Thymus (tissue), 11 donors: ENCODE measurements at regions not wholly inside any gene's neighbourhood (a gene's known extent, or its start where the extent isn't known, plus 50 kb on each side); places are given as distances from the start of the nearest gene placed in this dataset.
A peak's percentile ranks its signal among the peaks of the same experiment; 100 is the strongest.

ENCODE experiments used
- DNase-seq, 9 donors: peaks; one replicate each; pipeline ENCODE4 v3.0.0-alpha.2; 2013; ENCODE audit warnings: low spot score in 9 of 9, low read depth in 6 of 9, missing footprints in 1 of 9
- H3K27ac ChIP-seq, 2 donors: one replicate each; pipeline ENCODE4 v1.5.1; 2013; ENCODE audit warnings: control low read depth in 1 of 2, low read depth in 1 of 2, low read length in 1 of 2, mild to moderate bottlenecking in 1 of 2, moderate library complexity in 1 of 2
- H3K27me3 ChIP-seq, 2 donors: one replicate each; pipeline ENCODE4 v1.5.1; 2013; ENCODE audit warnings: low read length in 1 of 2; ENCODE audit not compliant: control insufficient read depth in 2 of 2, insufficient read depth in 1 of 2
- H3K36me3 ChIP-seq, 2 donors: one replicate each; pipeline ENCODE4 v1.5.1; 2013; ENCODE audit warnings: low read length in 1 of 2, mild to moderate bottlenecking in 1 of 2, moderate library complexity in 1 of 2; ENCODE audit not compliant: control insufficient read depth in 2 of 2, insufficient read depth in 2 of 2
- H3K4me1 ChIP-seq, 2 donors: one replicate each; pipeline ENCODE4 v1.5.1; 2013; ENCODE audit warnings: low read length in 2 of 2; ENCODE audit not compliant: control insufficient read depth in 2 of 2, insufficient read depth in 2 of 2
- H3K4me3 ChIP-seq, 2 donors: one replicate each; pipeline ENCODE4 v1.5.1; 2013; ENCODE audit warnings: low read length in 2 of 2, control low read depth in 1 of 2, mild to moderate bottlenecking in 1 of 2
- H3K9me3 ChIP-seq, 2 donors: one replicate each; pipeline ENCODE4 v1.5.1; 2013; ENCODE audit warnings: low read length in 1 of 2, mild to moderate bottlenecking in 1 of 2; ENCODE audit not compliant: control insufficient read depth in 2 of 2, insufficient read depth in 1 of 2
- WGBS: extraction: QIAGEN DNeasy Blood & Tissue Kit; methylation state at CpG from one replicate; pipeline ENCODE4 v1.1.7; 2013; 5-methylcytosine and 5-hydroxymethylcytosine counted together
- donor health status: healthy.

DNA sequence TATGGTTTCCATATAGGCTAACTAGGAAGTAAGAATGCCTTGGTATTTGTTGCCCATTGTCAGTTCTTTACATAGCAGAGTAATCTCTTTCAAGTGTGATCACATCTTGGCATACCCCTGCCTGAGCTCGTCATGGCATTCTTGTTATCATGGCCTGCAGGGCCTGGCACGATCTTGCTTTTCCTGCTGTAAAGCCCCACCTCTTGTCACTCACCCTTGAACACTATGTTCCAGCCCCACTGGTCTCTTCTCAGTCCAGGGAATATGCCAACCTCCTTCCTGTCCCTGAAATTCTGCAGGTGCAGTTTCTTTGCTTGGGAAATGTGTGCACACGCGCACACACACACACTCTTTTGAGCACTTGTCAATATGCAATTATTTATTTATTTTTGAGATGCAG lies 250.2 kb upstream of the DMRT1 start:
- no peak overlapping the region for H3K4me3 ChIP-seq
- H3K36me3 ChIP-seq: no peaks in the 10 kb centered on the region
- no peaks in the 10 kb centered on the region for H3K9me3 ChIP-seq
- H3K27me3 ChIP-seq: no peaks in the 10 kb centered on the region
- WGBS: 82% methylated on average over 4 of the region's 4 CpGs
- H3K27ac ChIP-seq: no peak overlapping the region
- DNase-seq: no peak
- no peaks in the 10 kb centered on the region for H3K4me1 ChIP-seq

DNA sequence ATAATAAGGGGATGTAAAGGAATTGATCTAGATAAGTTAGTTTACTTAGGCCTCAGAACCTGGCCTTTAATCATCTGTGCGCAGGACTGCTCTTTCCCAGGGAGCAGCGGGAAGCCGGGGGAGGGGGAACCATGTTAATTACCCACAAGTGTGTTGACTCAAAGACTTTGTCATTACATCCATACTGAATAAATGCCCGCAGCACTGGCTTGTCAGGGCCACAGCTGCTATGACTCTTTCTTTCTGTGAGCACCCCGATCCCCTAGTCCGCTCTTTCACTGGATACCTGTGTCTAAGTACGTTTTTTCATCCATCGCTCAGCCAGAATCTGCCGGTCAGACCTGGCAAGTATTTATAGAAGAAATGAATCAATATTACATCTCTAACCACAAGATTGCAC lies 249.3 kb upstream of the DMRT1 start:
- no peaks in the 10 kb centered on the region for H3K27me3 ChIP-seq
- no peak overlapping the region for H3K4me3 ChIP-seq
- no peak overlapping the region for H3K27ac ChIP-seq
- no peaks in the 10 kb centered on the region for H3K36me3 ChIP-seq
- no peaks in the 10 kb centered on the region for H3K4me1 ChIP-seq
- H3K9me3 ChIP-seq: no peaks in the 10 kb centered on the region
- DNase-seq: no peak
- WGBS: 92% methylated on average over 9 of the region's 9 CpGs

DNA sequence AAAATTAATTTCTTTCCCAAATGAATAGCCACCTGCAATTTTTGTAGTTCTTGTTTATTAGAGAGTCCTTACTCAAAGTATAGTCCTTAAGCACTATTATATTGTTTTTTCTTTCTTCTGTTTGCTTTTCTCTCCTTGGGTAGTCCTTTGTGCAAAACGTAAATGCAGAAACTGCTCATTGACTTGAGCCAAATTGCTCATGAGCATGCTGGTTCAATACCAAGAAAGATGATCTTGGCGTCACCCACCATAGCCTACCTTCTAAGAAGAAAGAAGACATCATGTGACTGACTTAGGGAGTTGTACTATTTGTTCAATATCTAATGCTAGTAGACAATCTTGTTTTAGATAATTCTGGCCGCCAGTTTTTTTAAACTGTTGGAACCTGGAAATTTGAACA lies 248.8 kb upstream of the DMRT1 start:
- Histone ChIP-seq H3K9me3 (no peaks in the 10 kb centered on the region), H3K4me1 (no peaks in the 10 kb centered on the region), H3K4me3 (no peak overlapping the region), H3K27me3 (no peaks in the 10 kb centered on the region), H3K27ac (no peak overlapping the region), H3K36me3 (no peaks in the 10 kb centered on the region)
- no peak for DNase-seq
- 97% methylated on average over 3 of the region's 3 CpGs for WGBS

DNA sequence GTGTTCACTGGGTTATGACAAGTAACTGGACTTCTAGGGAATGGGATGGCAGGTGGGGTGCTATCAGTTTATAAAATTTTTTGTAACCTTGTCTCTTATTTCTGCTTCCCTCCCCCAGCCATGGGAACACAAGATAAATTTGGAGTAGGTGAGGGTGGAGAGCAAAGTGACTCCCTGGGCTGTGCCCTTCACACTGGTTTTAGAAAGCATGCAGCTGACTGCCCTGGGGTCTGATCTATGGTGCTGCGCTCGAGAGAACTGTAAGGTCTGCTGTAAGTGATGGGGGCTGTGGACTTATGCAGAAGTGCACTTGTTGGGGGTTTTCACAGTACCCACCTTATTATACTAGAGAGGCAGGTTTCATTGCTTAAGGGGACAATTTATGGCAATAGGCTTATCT lies 247.7 kb upstream of the DMRT1 start:
- H3K36me3 ChIP-seq: no peaks in the 10 kb centered on the region
- H3K9me3 ChIP-seq: no peaks in the 10 kb centered on the region
- no peak overlapping the region for H3K27ac ChIP-seq
- H3K4me1 ChIP-seq: no peaks in the 10 kb centered on the region
- DNase-seq: no peak
- H3K4me3 ChIP-seq: no peak overlapping the region
- 97% methylated on average over 2 of the region's 2 CpGs for WGBS
- no peaks in the 10 kb centered on the region for H3K27me3 ChIP-seq

DNA sequence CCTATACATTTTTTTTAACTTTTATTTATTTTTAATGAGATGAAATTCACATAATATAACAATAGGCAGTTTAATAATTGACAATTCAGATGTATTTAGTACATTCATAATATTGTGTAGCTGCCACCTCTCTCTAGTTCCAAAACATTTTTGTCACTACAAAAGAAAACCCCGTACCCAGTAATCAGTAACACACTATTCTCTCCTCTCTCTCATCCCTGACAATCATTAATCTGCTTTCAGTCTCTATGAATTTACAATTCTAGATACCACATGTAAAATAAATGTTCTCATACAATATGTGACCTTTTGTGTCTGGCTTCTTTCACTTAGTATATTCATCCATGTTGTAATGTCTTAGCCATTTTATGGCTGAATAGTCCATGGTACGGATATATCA lies 244.8 kb upstream of the DMRT1 start:
- no peak for DNase-seq
- WGBS: 98% methylated on average over 2 of the region's 2 CpGs
- Histone ChIP-seq H3K9me3 (no peaks in the 10 kb centered on the region), H3K4me3 (no peak overlapping the region), H3K36me3 (no peaks in the 10 kb centered on the region), H3K27me3 (no peaks in the 10 kb centered on the region), H3K4me1 (no peaks in the 10 kb centered on the region), H3K27ac (no peak overlapping the region)

DNA sequence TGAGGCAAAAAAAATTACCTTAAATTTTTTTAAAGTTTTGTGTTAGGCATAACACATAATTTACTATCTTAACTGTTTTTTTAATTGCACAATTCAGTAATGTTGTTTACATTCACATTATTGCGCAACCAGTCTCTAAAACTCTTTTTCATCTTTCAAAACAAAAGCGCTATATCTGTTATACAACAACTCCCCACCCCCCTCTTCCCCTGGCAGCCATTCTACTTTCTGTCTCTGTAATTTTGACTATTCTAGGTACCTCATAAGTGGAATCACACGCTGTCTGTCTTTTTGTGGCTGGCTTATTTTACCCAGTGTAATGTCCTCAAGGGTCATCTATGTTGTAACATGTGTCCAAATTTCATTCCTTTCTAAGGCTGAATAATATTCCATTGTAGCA lies 241.5 kb upstream of the DMRT1 start:
- DNase-seq: no peak
- H3K27ac ChIP-seq: no peak overlapping the region
- WGBS: 97% methylated on average over 3 of the region's 3 CpGs

DNA sequence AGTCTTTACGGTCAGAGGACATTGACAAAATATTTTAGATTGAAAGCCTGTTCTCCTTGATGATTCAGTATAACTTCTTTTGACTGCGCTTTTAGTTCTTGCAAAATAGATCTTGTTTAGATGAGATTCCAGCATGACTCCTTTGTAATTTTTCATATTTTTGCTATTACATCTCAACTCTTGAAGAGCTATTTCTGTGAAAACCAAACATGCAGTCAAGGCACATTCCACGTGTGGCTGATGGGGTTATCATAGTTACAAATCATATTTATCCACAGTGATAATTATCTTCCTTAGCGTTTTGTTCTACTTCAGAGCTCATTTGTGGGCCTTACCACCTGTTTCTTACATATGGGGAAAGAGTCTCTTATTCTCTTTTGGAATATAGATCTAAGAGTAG lies 238.8 kb upstream of the DMRT1 start:
- Histone ChIP-seq H3K4me3 (no peak overlapping the region), H3K4me1 (no peaks in the 10 kb centered on the region), H3K27me3 (no peaks in the 10 kb centered on the region), H3K36me3 (no peaks in the 10 kb centered on the region), H3K27ac (no peak overlapping the region), H3K9me3 (no peaks in the 10 kb centered on the region)
- 95% methylated on average over 4 of the region's 4 CpGs for WGBS
- DNase-seq: no peak

More for the DNA sequence above, 241.5 kb upstream of the DMRT1 start:
- Histone ChIP-seq H3K4me3 (no peak overlapping the region), H3K36me3 (no peaks in the 10 kb centered on the region), H3K27me3 (no peaks in the 10 kb centered on the region), H3K4me1 (no peaks in the 10 kb centered on the region), H3K9me3 (no peaks in the 10 kb centered on the region)

DNA sequence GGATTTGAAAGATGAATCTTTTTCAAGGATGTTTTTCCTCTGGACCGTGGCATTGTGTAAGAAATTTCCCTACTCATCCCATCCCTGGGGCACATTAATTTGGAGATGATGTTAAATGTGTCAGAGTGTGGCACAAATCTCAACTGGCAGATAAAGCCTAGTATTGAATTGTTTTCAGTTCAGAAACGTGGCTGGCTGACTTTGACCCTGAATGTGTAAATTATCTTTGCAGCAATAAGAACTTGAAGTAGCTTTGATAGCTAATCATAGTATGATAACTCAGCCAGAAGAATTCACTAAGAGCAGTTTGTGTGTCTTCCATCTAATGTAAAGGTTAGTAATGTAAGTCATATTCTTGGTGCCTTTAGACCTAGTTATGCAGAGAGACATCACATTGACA lies 238.4 kb upstream of the DMRT1 start:
- no peaks in the 10 kb centered on the region for H3K27me3 ChIP-seq
- H3K9me3 ChIP-seq: no peaks in the 10 kb centered on the region
- whole genome bisulfite sequencing: 95% methylated on average over 2 of the region's 2 CpGs
- H3K27ac ChIP-seq: no peak overlapping the region
- no peak overlapping the region for H3K4me3 ChIP-seq
- H3K4me1 ChIP-seq: no peaks in the 10 kb centered on the region
- DNase-seq: no peak
- H3K36me3 ChIP-seq: no peaks in the 10 kb centered on the region

DNA sequence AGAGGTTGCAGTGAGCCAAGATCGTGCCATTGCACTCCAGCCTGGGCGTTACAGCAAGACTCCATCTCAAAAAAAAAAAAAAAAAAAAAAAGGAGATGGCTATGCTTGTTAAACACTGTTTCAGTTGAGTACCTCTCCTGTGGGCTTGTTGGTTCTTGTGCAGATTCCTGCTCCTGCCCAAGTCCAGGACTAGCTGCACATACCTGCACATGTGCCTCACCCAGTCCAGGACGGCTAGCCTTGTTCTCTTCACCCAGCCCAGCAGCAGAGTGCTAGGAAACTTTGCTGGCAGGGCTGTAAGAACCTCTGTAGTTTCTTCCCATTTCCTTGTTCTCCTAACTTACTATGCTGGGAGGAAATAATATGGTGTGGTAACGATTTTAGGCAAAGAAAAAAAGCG lies 234.1 kb upstream of the DMRT1 start:
- WGBS: 81% methylated on average over 5 of the region's 5 CpGs
- H3K27me3 ChIP-seq: no peaks in the 10 kb centered on the region
- DNase-seq: no peak
- H3K4me1 ChIP-seq: no peaks in the 10 kb centered on the region
- no peak overlapping the region for H3K27ac ChIP-seq
- H3K4me3 ChIP-seq: no peak overlapping the region
- no peaks in the 10 kb centered on the region for H3K36me3 ChIP-seq
- no peaks in the 10 kb centered on the region for H3K9me3 ChIP-seq

DNA sequence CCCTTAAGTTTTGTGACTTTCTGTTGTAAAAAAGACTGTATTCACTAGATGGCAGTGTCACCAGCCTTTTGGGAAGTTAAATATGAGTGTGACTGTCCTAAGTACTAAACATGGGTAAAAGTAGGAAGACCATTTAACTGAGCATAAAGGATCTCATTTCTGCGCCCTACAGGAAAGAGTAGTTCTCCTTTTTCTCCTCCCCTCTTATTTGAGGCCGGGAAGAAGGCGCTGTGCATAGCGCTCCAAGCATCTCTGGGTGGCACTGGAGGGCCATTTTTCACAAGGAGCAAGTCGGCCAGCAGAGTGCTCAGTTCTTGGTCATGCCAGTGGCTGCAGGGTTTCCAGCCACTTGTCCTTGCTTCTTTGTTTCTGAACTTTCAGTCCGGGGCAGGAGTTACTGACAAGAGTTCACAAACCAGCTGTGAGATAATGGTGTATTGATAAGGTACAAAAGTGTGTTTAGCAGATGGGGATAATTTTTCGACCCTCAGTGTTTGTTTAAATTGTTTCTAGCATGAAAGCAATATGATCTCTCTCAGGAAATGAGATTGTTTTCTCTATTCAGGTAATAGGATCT lies 227.6 kb upstream of the DMRT1 start:
- H3K36me3 ChIP-seq: no peaks in the 10 kb centered on the region
- H3K9me3 ChIP-seq: no peaks in the 10 kb centered on the region
- no peak overlapping the region for H3K4me3 ChIP-seq
- H3K4me1 ChIP-seq: peaks cover 0 to 3% of the 10 kb centered on the region in 2 donors
- WGBS: 11% methylated on average over 7 of the region's 7 CpGs
- peak; percentile 3 to 69 (median 33) for DNase-seq
- H3K27ac ChIP-seq: peak overlapping the region in 1 of 2 donors; percentile 25
- H3K27me3 ChIP-seq: no peaks in the 10 kb centered on the region
